Suprapubic skin (tissue), 4 donors: ENCODE measurements at regions not wholly inside any gene's neighbourhood (a gene's known extent, or its start where the extent isn't known, plus 50 kb on each side); places are given as distances from the start of the nearest gene placed in this dataset.

Experiments
- DNase-seq, 2 donors: peaks; one replicate each; pipeline ENCODE4 v3.0.0-alpha.2; 2019; ENCODE audit warnings: low spot score in 2 of 2
- H3K27ac ChIP-seq: fragments of 200-600 bp; sonication (generic); one replicate; pipeline ENCODE4 v1.5.1; 2019
- H3K27me3 ChIP-seq: fragments of 200-600 bp; sonication (generic); one replicate; pipeline ENCODE4 v1.5.1; 2019
- H3K36me3 ChIP-seq: fragments of 200-600 bp; sonication (generic); one replicate; pipeline ENCODE4 v1.5.1; 2019
- H3K4me1 ChIP-seq: fragments of 200-600 bp; sonication (generic); one replicate; pipeline ENCODE4 v1.5.1; 2019
- H3K4me3 ChIP-seq: fragments of 200-600 bp; sonication (generic); one replicate; pipeline ENCODE4 v1.5.1; 2019; ENCODE audit warnings: mild to moderate bottlenecking
- H3K9me3 ChIP-seq: fragments of 200-600 bp; sonication (generic); one replicate; pipeline ENCODE4 v1.5.1; 2019
- CTCF ChIP-seq, 2 donors: fragments of 200-600 bp in 1 of 2; fragments of 450-650 bp in 1 of 2; sonication (generic) in 1 of 2; IDR thresholded peaks; one replicate each; pipeline ENCODE4 v1.5.1; 2016 to 2019; ENCODE audit warnings: antibody characterized with exemption in 2 of 2, mild to moderate bottlenecking in 1 of 2, moderate library complexity in 1 of 2
- EP300 ChIP-seq: sonication (generic); formaldehyde crosslinking; IDR thresholded peaks from one replicate; pipeline ENCODE4 v1.6.1; 2017; ENCODE audit warnings: antibody characterized with exemption
- POLR2A ChIP-seq, 2 donors: fragments of 450-650 bp; IDR thresholded peaks; one replicate each; pipeline ENCODE4 v1.6.1; 2017; ENCODE audit warnings: antibody characterized with exemption in 2 of 2, mild to moderate bottlenecking in 2 of 2, moderate library complexity in 2 of 2
- POLR2AphosphoS5 ChIP-seq, 3 donors: sonication (generic); formaldehyde crosslinking; IDR thresholded peaks; one replicate each; pipeline ENCODE4 v1.6.1; 2017; ENCODE audit warnings: antibody characterized with exemption in 3 of 3
- WGBS: methylation state at CpG from one replicate; pipeline ENCODE4 v1.1.5; 2018; 5-methylcytosine and 5-hydroxymethylcytosine counted together

DNA sequence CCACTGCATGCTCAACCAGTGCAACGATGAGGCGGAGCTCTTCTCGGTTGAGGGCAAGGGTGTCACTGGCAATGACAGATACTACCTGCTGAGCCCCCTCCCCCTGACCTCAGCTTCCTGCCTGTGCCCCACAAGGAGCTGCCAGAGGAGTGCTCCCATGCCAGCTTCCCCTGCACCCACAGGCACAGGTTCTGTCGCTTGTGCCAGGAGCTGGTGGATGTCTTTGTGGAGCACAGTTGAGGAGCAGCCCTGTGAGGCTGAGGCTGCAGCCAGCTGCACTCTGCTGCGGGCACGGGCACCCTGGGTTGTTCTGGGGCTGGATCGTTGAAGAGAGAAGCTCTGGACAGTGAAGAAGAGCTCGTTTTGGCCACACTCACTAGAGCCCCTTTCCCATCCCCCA is 165.3 kb upstream of the ZNF267 start:
- H3K36me3 ChIP-seq: peaks cover 60% of the 10 kb centered on the region
- DNase-seq: no peak

DNA sequence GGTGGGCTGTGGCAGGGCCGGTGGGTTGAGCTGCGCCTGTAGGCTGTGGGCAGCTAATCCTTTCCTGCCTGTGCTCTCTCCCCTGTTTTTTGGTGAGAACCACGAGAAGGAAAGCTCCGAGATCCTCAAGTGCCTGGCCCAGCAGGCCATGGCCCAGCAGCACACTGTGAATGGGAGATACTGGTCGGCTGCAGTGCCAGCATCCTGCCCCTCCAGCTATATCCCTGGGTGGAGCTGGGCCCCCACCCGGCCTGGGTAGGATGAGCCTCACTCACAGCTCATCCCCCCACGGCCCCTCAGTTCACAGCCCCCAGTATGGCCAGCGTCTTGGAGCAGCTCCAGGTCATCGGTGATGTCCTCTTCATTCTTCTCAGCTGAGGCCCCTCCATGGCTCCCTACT is 164.4 kb upstream of the ZNF267 start:
- peaks cover 52% of the 10 kb centered on the region for H3K36me3 ChIP-seq
- no peak overlapping the region for H3K27ac ChIP-seq
- no peaks in the 10 kb centered on the region for H3K9me3 ChIP-seq
- no peak for DNase-seq
- peaks cover 9% of the 10 kb centered on the region for H3K4me1 ChIP-seq
- no peak for TF ChIP-seq EP300
- no peak for TF ChIP-seq CTCF (IDR thresholded peaks at IDR 0.05)
- no peak for TF ChIP-seq POLR2AphosphoS5 (IDR thresholded peaks at IDR 0.05)
- TF ChIP-seq POLR2A (IDR thresholded peaks at IDR 0.05): no peak
- no peaks in the 10 kb centered on the region for H3K27me3 ChIP-seq
- WGBS: 89% methylated on average over 5 of the region's 9 CpGs
- no peak overlapping the region for H3K4me3 ChIP-seq

More for the DNA sequence above, 165.3 kb upstream of the ZNF267 start:
- Histone ChIP-seq H3K9me3 (no peaks in the 10 kb centered on the region), H3K27ac (no peak overlapping the region), H3K4me1 (peaks cover 2% of the 10 kb centered on the region), H3K4me3 (no peak overlapping the region), H3K27me3 (no peaks in the 10 kb centered on the region)
- no peak for TF ChIP-seq CTCF (IDR thresholded peaks at IDR 0.05)
- no peak for TF ChIP-seq POLR2A (IDR thresholded peaks at IDR 0.05)
- TF ChIP-seq EP300: no peak
- no peak for TF ChIP-seq POLR2AphosphoS5 (IDR thresholded peaks at IDR 0.05)
- no CpG with 5 or more reads among the region's 8 CpGs for WGBS

- TF ChIP-seq CTCF (IDR thresholded peaks at IDR 0.05) (no peak), POLR2AphosphoS5 (IDR thresholded peaks at IDR 0.05) (no peak)
- no peaks in the 10 kb centered on the region for H3K9me3 ChIP-seq
- no peaks in the 10 kb centered on the region for H3K27me3 ChIP-seq
- no peak overlapping the region for H3K27ac ChIP-seq
- DNase-seq: no peak
- WGBS: 81% methylated on average over 10 of the region's 10 CpGs
- H3K4me1 ChIP-seq: peaks cover 18% of the 10 kb centered on the region
- no peak overlapping the region for H3K4me3 ChIP-seq
- H3K36me3 ChIP-seq: peaks cover 42% of the 10 kb centered on the region
These were observed 163.5 kb upstream of the ZNF267 start for GRCh38 chr16:31710134-31710533.

GRCh38 chr16:31710880-31711279 is 162.7 kb upstream of the ZNF267 start:
- Histone ChIP-seq H3K9me3 (no peaks in the 10 kb centered on the region), H3K4me1 (peaks cover 23% of the 10 kb centered on the region), H3K27me3 (no peaks in the 10 kb centered on the region), H3K4me3 (no peak overlapping the region), H3K36me3 (peaks cover 35% of the 10 kb centered on the region), H3K27ac (no peak overlapping the region)
- no peak for DNase-seq
- no peak for TF ChIP-seq CTCF (IDR thresholded peaks at IDR 0.05)
- TF ChIP-seq POLR2AphosphoS5 (IDR thresholded peaks at IDR 0.05): no peak
- no peak for TF ChIP-seq EP300
- TF ChIP-seq POLR2A (IDR thresholded peaks at IDR 0.05): no peak
- WGBS: 63% methylated on average over 5 of the region's 5 CpGs

DNA sequence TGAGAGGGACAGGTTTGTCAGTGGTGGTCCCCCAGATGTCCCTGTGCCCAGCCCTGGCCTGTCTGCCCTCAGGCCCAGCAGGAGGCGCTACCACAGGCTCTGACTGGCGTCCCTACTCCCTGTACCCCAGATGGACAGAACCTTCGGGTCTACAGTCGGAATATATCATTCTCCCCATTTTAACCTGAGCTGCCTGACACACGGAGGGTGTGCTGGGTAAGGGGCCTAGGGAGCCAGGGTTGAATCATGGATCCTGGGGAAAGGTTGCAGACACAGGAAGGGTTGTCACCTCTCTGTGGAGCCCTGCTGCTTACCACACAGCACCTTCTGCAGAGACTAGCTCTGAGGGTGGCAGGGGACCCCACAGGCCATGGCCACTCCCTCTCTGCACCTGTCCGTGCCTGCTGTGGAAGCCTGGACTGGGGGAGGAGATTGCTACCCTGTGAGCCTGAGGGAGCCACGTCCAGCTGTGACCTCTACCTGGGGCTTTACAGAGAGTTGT is 162.2 kb upstream of the ZNF267 start:
- Histone ChIP-seq H3K27me3 (no peaks in the 10 kb centered on the region), H3K4me1 (peaks cover 23% of the 10 kb centered on the region), H3K36me3 (peaks cover 30% of the 10 kb centered on the region), H3K9me3 (no peaks in the 10 kb centered on the region), H3K4me3 (no peak overlapping the region), H3K27ac (no peak overlapping the region)
- no peak for TF ChIP-seq EP300
- TF ChIP-seq POLR2AphosphoS5 (IDR thresholded peaks at IDR 0.05): no peak
- TF ChIP-seq POLR2A (IDR thresholded peaks at IDR 0.05): no peak
- no peak for TF ChIP-seq CTCF (IDR thresholded peaks at IDR 0.05)
- DNase-seq: no peak
- WGBS: 84% methylated on average over 5 of the region's 7 CpGs
